Esophagus squamous epithelium (tissue), 4 donors: ENCODE measurements at regions not wholly inside any gene's neighbourhood (a gene's known extent, or its start where the extent isn't known, plus 50 kb on each side); places are given as distances from the start of the nearest gene placed in this dataset.

Source experiments
- CTCF ChIP-seq, 6 experiments: fragments of 450-650 bp in 4 of 6; fragments of 200-600 bp in 2 of 6; sonication (generic) in 2 of 6; IDR thresholded peaks; one replicate each; pipeline ENCODE4 v1.5.1; 2016 to 2019; ENCODE audit warnings: antibody characterized with exemption in 6 of 6, mild to moderate bottlenecking in 4 of 6, moderate library complexity in 4 of 6
- POLR2A ChIP-seq, 4 donors: fragments of 450-650 bp; IDR thresholded peaks; one replicate each; pipeline ENCODE4 v1.6.1; 2017; ENCODE audit warnings: antibody characterized with exemption in 4 of 4, mild to moderate bottlenecking in 4 of 4, moderate library complexity in 3 of 4

GRCh38 chr9:38224941-38225340 is 155.9 kb upstream of the SHB start:
- TF ChIP-seq CTCF (IDR thresholded peaks at IDR 0.05) = no peak
- TF ChIP-seq POLR2A (IDR thresholded peaks at IDR 0.05) = no peak
